ENCODE measurements at regions not wholly inside any gene's neighbourhood (a gene's known extent, or its start where the extent isn't known, plus 50 kb on each side); places are given as distances from the start of the nearest gene placed in this dataset.

DNA sequence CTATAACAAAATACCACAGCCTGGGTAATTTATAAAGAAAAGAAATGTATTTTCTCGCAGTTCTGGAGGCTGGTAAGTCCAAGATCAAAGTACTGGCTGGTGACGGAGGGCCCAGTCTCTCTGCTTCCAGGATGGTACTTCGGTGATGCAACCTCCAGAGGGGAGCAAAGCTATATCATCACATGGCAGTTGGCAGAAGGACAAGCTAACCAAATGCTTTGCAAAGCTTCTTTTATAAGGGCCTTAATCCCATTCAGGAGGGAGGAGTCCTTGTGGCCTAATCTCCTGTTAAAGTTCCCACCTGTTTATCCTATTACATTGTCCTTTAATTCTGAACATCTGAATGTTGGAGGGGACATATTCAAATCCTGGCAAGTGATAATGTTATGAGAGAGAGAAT lies 134.1 kb upstream of the SP4 start:
- TF ChIP-seq POLR2AphosphoS5 (IDR thresholded peaks at IDR 0.05; ENCODE audit: low read depth, low read length) (no peak), TAF1 (IDR thresholded peaks at IDR 0.05; ENCODE audit: low read depth, low read length) (no peak), POLR2A (IDR thresholded peaks at IDR 0.05; ENCODE audit: low read depth, low read length) (no peak), SPI1 (IDR thresholded peaks at IDR 0.05; ENCODE audit: low read depth, low read length) (no peak), POU2F2 (IDR thresholded peaks at IDR 0.05; ENCODE audit: low read depth, low read length) (no peak), PAX5 (IDR thresholded peaks at IDR 0.05; ENCODE audit: insufficient read depth, low read length, severe bottlenecking) (no peak)

Data from GM12891 (cell line).